ENCODE measurements at regions not wholly inside any gene's neighbourhood (a gene's known extent, or its start where the extent isn't known, plus 50 kb on each side); places are given as distances from the start of the nearest gene placed in this dataset.

GRCh38 chr3:162540421-162540820 is 1043.8 kb downstream of the OTOL1 start:
- H3K4me3 ChIP-seq, result no peak overlapping the region
- ATAC-seq, result no peak
- no peaks in the 10 kb centered on the region for H3K4me1 ChIP-seq
- TF ChIP-seq POLR2AphosphoS5 (IDR thresholded peaks at IDR 0.05) (no peak), CTCF (IDR thresholded peaks at IDR 0.05) (no peak), EP300 (IDR thresholded peaks at IDR 0.05) (no peak), POLR2A (IDR thresholded peaks at IDR 0.05) (no peak)
- H3K27ac ChIP-seq, result no peak overlapping the region
- no peaks in the 10 kb centered on the region for H3K27me3 ChIP-seq
- no peaks in the 10 kb centered on the region for H3K36me3 ChIP-seq
- no peaks in the 10 kb centered on the region for H3K9me3 ChIP-seq

DNA sequence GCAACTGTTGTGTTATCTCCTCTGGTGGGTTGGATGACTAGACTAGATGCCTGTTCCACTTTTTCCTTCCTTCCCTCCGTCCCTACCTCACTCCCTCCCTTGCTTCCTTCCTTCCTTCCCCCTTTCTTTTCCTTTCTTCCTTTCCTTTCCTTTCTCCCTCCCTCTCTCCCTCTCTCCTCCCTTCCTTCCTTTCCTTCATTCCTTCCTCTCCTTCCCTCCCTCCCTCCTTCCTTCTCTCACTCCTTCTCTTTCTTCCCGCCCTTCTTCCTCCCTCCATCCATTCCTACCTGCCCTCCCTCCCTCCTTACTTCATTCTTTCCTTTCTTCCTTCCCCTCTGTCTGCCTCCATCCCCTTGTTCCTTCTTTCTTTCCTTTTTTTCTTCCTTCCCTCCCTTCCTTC is 1045.3 kb downstream of the OTOL1 start:
- WGBS, 2 donors (ENCODE audit: low coverage in 1 of 2), result 67 to 83% methylated on average over 1 to 2 of the region's 2 CpGs
- TF ChIP-seq POLR2A (IDR thresholded peaks at IDR 0.05) (no peak), POLR2AphosphoS5 (IDR thresholded peaks at IDR 0.05) (no peak), CTCF (IDR thresholded peaks at IDR 0.05) (no peak), EP300 (IDR thresholded peaks at IDR 0.05) (no peak)
- Histone ChIP-seq H3K36me3 (no peaks in the 10 kb centered on the region), H3K4me1 (no peaks in the 10 kb centered on the region), H3K27ac (no peak overlapping the region), H3K27me3 (no peaks in the 10 kb centered on the region), H3K4me3 (no peak overlapping the region), H3K9me3 (no peaks in the 10 kb centered on the region)
- ATAC-seq, result no peak

- H3K36me3 ChIP-seq, result no peaks in the 10 kb centered on the region
- no peak overlapping the region for H3K27ac ChIP-seq
- H3K27me3 ChIP-seq, result no peaks in the 10 kb centered on the region
- WGBS, 2 donors (ENCODE audit: low coverage in 1 of 2), result 78% methylated on average over 3 of the region's 3 CpGs; no CpG with 5 or more reads in 1 of the 2 donors
- H3K9me3 ChIP-seq, result no peaks in the 10 kb centered on the region
- no peaks in the 10 kb centered on the region for H3K4me1 ChIP-seq
- no peak for TF ChIP-seq POLR2A (IDR thresholded peaks at IDR 0.05)
- no peak for TF ChIP-seq EP300 (IDR thresholded peaks at IDR 0.05)
- no peak for TF ChIP-seq POLR2AphosphoS5 (IDR thresholded peaks at IDR 0.05)
- no peak for TF ChIP-seq CTCF (IDR thresholded peaks at IDR 0.05)
- no peak for ATAC-seq
- H3K4me3 ChIP-seq, result no peak overlapping the region
Observed at GRCh38 chr3:162544246-162544645, 1047.6 kb downstream of the OTOL1 start.

GRCh38 chr3:162546910-162547309 is 1050.3 kb downstream of the OTOL1 start:
- TF ChIP-seq EP300 (IDR thresholded peaks at IDR 0.05) (no peak), POLR2A (IDR thresholded peaks at IDR 0.05) (no peak), CTCF (IDR thresholded peaks at IDR 0.05) (no peak), POLR2AphosphoS5 (IDR thresholded peaks at IDR 0.05) (no peak)
- Histone ChIP-seq H3K27ac (no peak overlapping the region), H3K9me3 (no peaks in the 10 kb centered on the region), H3K4me1 (no peaks in the 10 kb centered on the region), H3K4me3 (no peak overlapping the region), H3K36me3 (no peaks in the 10 kb centered on the region), H3K27me3 (no peaks in the 10 kb centered on the region)
- WGBS, 2 donors (ENCODE audit: low coverage in 1 of 2), result 91 to 96% methylated on average over 2 of the region's 2 CpGs
- ATAC-seq, result no peak

DNA sequence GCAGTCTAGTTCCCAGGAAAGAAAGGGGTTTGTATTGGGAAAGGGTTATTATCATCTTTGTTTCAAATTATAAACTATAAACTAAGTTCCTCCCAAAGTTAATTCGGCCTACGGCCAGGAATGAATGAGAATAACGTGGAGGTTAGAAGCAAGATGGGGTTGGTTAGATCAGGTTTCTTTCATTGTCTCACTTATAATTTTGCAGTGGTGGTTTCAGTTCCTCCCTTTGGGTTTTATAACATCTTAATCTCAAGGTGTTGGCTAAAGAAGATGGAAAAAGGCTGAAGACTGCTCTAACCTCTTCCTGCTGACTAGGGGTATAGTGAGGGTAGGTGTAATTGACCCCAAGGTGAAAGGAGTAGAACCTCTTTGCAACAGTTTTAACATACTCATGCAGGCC is 1050.7 kb downstream of the OTOL1 start:
- Histone ChIP-seq H3K9me3 (no peaks in the 10 kb centered on the region), H3K36me3 (no peaks in the 10 kb centered on the region), H3K4me3 (no peak overlapping the region), H3K27me3 (no peaks in the 10 kb centered on the region), H3K4me1 (no peaks in the 10 kb centered on the region), H3K27ac (no peak overlapping the region)
- TF ChIP-seq CTCF (IDR thresholded peaks at IDR 0.05), result no peak
- TF ChIP-seq POLR2AphosphoS5 (IDR thresholded peaks at IDR 0.05), result no peak
- no peak for TF ChIP-seq POLR2A (IDR thresholded peaks at IDR 0.05)
- no peak for ATAC-seq
- WGBS, 2 donors (ENCODE audit: low coverage in 1 of 2), result 84 to 93% methylated on average over 3 of the region's 3 CpGs

Data from gastroesophageal sphincter (tissue), 4 donors.